Smooth muscle cell (in vitro differentiated cells): ENCODE measurements at regions not wholly inside any gene's neighbourhood (a gene's known extent, or its start where the extent isn't known, plus 50 kb on each side); places are given as distances from the start of the nearest gene placed in this dataset.

Experiments used
- DNase-seq: peaks from one replicate; lab custom pipeline; 2025; ENCODE audit not compliant: unreplicated experiment; lab: John Stamatoyannopoulos, UW
- H2AFZ ChIP-seq: fragments of 200-600 bp; sonication (generic); 2 replicates; pipeline ENCODE4 v1.6.0; 2016; ENCODE audit warnings: antibody characterized with exemption, low read depth, mild to moderate bottlenecking
- H3F3A ChIP-seq: fragments of 200-600 bp; sonication (generic); 2 replicates; pipeline ENCODE4 v1.6.0; 2017; ENCODE audit warnings: antibody characterized with exemption, low read depth
- H3K27ac ChIP-seq: fragments of 200-600 bp; sonication (generic); 2 replicates; pipeline ENCODE4 v1.5.1; 2016; ENCODE audit warnings: low read depth, mild to moderate bottlenecking
- H3K27me3 ChIP-seq: fragments of 200-600 bp; sonication (generic); 2 replicates; pipeline ENCODE4 v1.6.1; 2016; ENCODE audit warnings: low read depth, mild to moderate bottlenecking
- H3K36me3 ChIP-seq: fragments of 200-600 bp; sonication (generic); 2 replicates; pipeline ENCODE4 v1.5.1; 2016; ENCODE audit warnings: low read depth
- H3K4me1 ChIP-seq: fragments of 200-600 bp; sonication (generic); 2 replicates; pipeline ENCODE4 v1.5.1; 2016; ENCODE audit warnings: low read depth
- H3K4me2 ChIP-seq: fragments of 200-600 bp; sonication (generic); 2 replicates; pipeline ENCODE4 v1.6.0; 2016; ENCODE audit warnings: mild to moderate bottlenecking
- H3K4me3 ChIP-seq: fragments of 200-600 bp; sonication (generic); 2 replicates; pipeline ENCODE4 v1.5.1; 2016; ENCODE audit warnings: mild to moderate bottlenecking
- H3K79me2 ChIP-seq: fragments of 200-600 bp; sonication (generic); 2 replicates; pipeline ENCODE4 v1.6.0; 2016; ENCODE audit warnings: low read depth, mild to moderate bottlenecking
- H3K9ac ChIP-seq: fragments of 200-600 bp; sonication (generic); 2 replicates; pipeline ENCODE4 v1.6.0; 2016; ENCODE audit warnings: low read depth
- H3K9me3 ChIP-seq: fragments of 200-600 bp; sonication (generic); replicated peaks from 2 replicates; pipeline ENCODE4 v1.5.1; 2016; ENCODE audit warnings: low read depth
- H4K20me1 ChIP-seq: fragments of 200-600 bp; sonication (generic); 2 replicates; pipeline ENCODE4 v1.6.0; 2016; ENCODE audit warnings: low read depth
- CTCF ChIP-seq: fragments of 200-600 bp; sonication (generic); IDR thresholded peaks from 2 replicates; pipeline ENCODE4 v1.5.1; 2017; ENCODE audit warnings: borderline replicate concordance, mild to moderate bottlenecking, antibody characterized with exemption; ENCODE audit not compliant: insufficient read depth, poor library complexity, severe bottlenecking
- WGBS: methylation state at CpG from one replicate; pipeline ENCODE4 v1.1.7; 2016; ENCODE audit warnings: low lambda C conversion rate; 5-methylcytosine and 5-hydroxymethylcytosine counted together

GRCh38 chr18:27666016-27666415, 480.9 kb upstream of the CHST9 start:
- Histone ChIP-seq H3F3A (peaks cover 4% of the 10 kb centered on the region), H3K27ac (no peak overlapping the region), H3K4me3 (no peak overlapping the region), H3K27me3 (no peaks in the 10 kb centered on the region), H3K4me1 (peaks cover 57% of the 10 kb centered on the region), H3K79me2 (no peaks in the 10 kb centered on the region), H4K20me1 (no peaks in the 10 kb centered on the region), H3K36me3 (no peaks in the 10 kb centered on the region), H3K9me3 (no peaks in the 10 kb centered on the region), H3K4me2 (no peak overlapping the region), H3K9ac (no peak overlapping the region), H2AFZ (no peak overlapping the region)
- no peak for DNase-seq
- TF ChIP-seq CTCF, result no peak
- 69% methylated on average over 3 of the region's 3 CpGs for WGBS

- Histone ChIP-seq H3K4me1 (peaks cover 64% of the 10 kb centered on the region), H4K20me1 (no peaks in the 10 kb centered on the region), H3K36me3 (no peaks in the 10 kb centered on the region), H3F3A (peaks cover 4% of the 10 kb centered on the region), H3K27me3 (no peaks in the 10 kb centered on the region), H2AFZ (peak overlapping the region; percentile 16), H3K4me3 (no peak overlapping the region), H3K79me2 (no peaks in the 10 kb centered on the region), H3K4me2 (no peak overlapping the region), H3K9ac (no peak overlapping the region), H3K27ac (no peak overlapping the region), H3K9me3 (no peaks in the 10 kb centered on the region)
- 33% methylated on average over 5 of the region's 5 CpGs for WGBS
- no peak for TF ChIP-seq CTCF
- no peak for DNase-seq
Observed at GRCh38 chr18:27665264-27665799, 480.2 kb upstream of the CHST9 start.

- H3K9ac ChIP-seq, result no peak overlapping the region
- H3K9me3 ChIP-seq, result no peaks in the 10 kb centered on the region
- no peaks in the 10 kb centered on the region for H3K27me3 ChIP-seq
- peaks cover 61% of the 10 kb centered on the region for H3K4me1 ChIP-seq
- no peak overlapping the region for H3K4me2 ChIP-seq
- no peaks in the 10 kb centered on the region for H4K20me1 ChIP-seq
- no peaks in the 10 kb centered on the region for H3K79me2 ChIP-seq
- no peak overlapping the region for H3K27ac ChIP-seq
- TF ChIP-seq CTCF, result no peak
- no peak overlapping the region for H3K4me3 ChIP-seq
- no peak for DNase-seq
- no peaks in the 10 kb centered on the region for H3K36me3 ChIP-seq
- peaks cover 4% of the 10 kb centered on the region for H3F3A ChIP-seq
- H2AFZ ChIP-seq, result no peak overlapping the region
- 98% methylated on average over 4 of the region's 4 CpGs for WGBS
Observed at GRCh38 chr18:27662949-27663348, 477.8 kb upstream of the CHST9 start.

- Histone ChIP-seq H3K4me2 (no peak overlapping the region), H4K20me1 (no peaks in the 10 kb centered on the region), H3K4me3 (no peak overlapping the region), H3K4me1 (peaks cover 58% of the 10 kb centered on the region), H2AFZ (no peak overlapping the region), H3K79me2 (no peaks in the 10 kb centered on the region), H3K27me3 (no peaks in the 10 kb centered on the region), H3K36me3 (no peaks in the 10 kb centered on the region), H3K9me3 (no peaks in the 10 kb centered on the region), H3K9ac (no peak overlapping the region), H3K27ac (no peak overlapping the region), H3F3A (peaks cover 4% of the 10 kb centered on the region)
- TF ChIP-seq CTCF, result no peak
- no peak for DNase-seq
Observed at GRCh38 chr18:27662537-27662936, 477.4 kb upstream of the CHST9 start.
